ENCODE measurements at regions not wholly inside any gene's neighbourhood (a gene's known extent, or its start where the extent isn't known, plus 50 kb on each side); places are given as distances from the start of the nearest gene placed in this dataset.
"Not testable (repeated sequence)": the region's sequence is repeated elsewhere in the genome, so short reads cannot be mapped to it uniquely, and the experiment has no call there.

GRCh38 chr1:206384029-206384807, 86.1 kb upstream of the IKBKE start:
- H3K9me3 ChIP-seq (ENCODE audit: control insufficient read depth in 2 of 2, low read length in 2 of 2); H3K27me3 ChIP-seq (ENCODE audit: control insufficient read depth in 1 of 2, insufficient read depth in 2 of 2, low read length in 2 of 2); H3K9ac ChIP-seq (ENCODE audit: low read length in 2 of 2); H3K27ac ChIP-seq (ENCODE audit: low read length); H3K4me3 ChIP-seq (ENCODE audit: low read length in 2 of 2); H3K36me3 ChIP-seq (ENCODE audit: control insufficient read depth in 2 of 2, insufficient read depth in 2 of 2, low read length in 2 of 2); H3K4me1 ChIP-seq (ENCODE audit: control insufficient read depth, insufficient read depth, low read length): not testable (repeated sequence)

- not testable (repeated sequence) for H3K36me3 ChIP-seq (ENCODE audit: control insufficient read depth in 2 of 2, insufficient read depth in 2 of 2, low read length in 2 of 2); H3K4me3 ChIP-seq (ENCODE audit: low read length in 2 of 2); H3K4me1 ChIP-seq (ENCODE audit: control insufficient read depth, insufficient read depth, low read length); H3K27ac ChIP-seq (ENCODE audit: low read length); H3K9ac ChIP-seq (ENCODE audit: low read length in 2 of 2); H3K9me3 ChIP-seq (ENCODE audit: control insufficient read depth in 2 of 2, low read length in 2 of 2); H3K27me3 ChIP-seq (ENCODE audit: control insufficient read depth in 1 of 2, insufficient read depth in 2 of 2, low read length in 2 of 2)
These were observed 85.4 kb upstream of the IKBKE start for GRCh38 chr1:206384891-206385290.

- not testable (repeated sequence) for H3K27ac ChIP-seq (ENCODE audit: low read length); H3K4me1 ChIP-seq (ENCODE audit: control insufficient read depth, insufficient read depth, low read length); H3K27me3 ChIP-seq (ENCODE audit: control insufficient read depth in 1 of 2, insufficient read depth in 2 of 2, low read length in 2 of 2); H3K36me3 ChIP-seq (ENCODE audit: control insufficient read depth in 2 of 2, insufficient read depth in 2 of 2, low read length in 2 of 2); H3K9me3 ChIP-seq (ENCODE audit: control insufficient read depth in 2 of 2, low read length in 2 of 2); H3K9ac ChIP-seq (ENCODE audit: low read length in 2 of 2); H3K4me3 ChIP-seq (ENCODE audit: low read length in 2 of 2)
These were observed 82.6 kb upstream of the IKBKE start for GRCh38 chr1:206387631-206388030.

- H3K9me3 ChIP-seq (ENCODE audit: control insufficient read depth in 2 of 2, low read length in 2 of 2); H3K27me3 ChIP-seq (ENCODE audit: control insufficient read depth in 1 of 2, insufficient read depth in 2 of 2, low read length in 2 of 2); H3K4me1 ChIP-seq (ENCODE audit: control insufficient read depth, insufficient read depth, low read length); H3K9ac ChIP-seq (ENCODE audit: low read length in 2 of 2); H3K36me3 ChIP-seq (ENCODE audit: control insufficient read depth in 2 of 2, insufficient read depth in 2 of 2, low read length in 2 of 2); H3K27ac ChIP-seq (ENCODE audit: low read length); H3K4me3 ChIP-seq (ENCODE audit: low read length in 2 of 2): not testable (repeated sequence)
These were observed 78.4 kb upstream of the IKBKE start for GRCh38 chr1:206391903-206392302.

- H3K36me3 ChIP-seq (ENCODE audit: control insufficient read depth in 2 of 2, insufficient read depth in 2 of 2, low read length in 2 of 2); H3K9me3 ChIP-seq (ENCODE audit: control insufficient read depth in 2 of 2, low read length in 2 of 2); H3K9ac ChIP-seq (ENCODE audit: low read length in 2 of 2); H3K27me3 ChIP-seq (ENCODE audit: control insufficient read depth in 1 of 2, insufficient read depth in 2 of 2, low read length in 2 of 2); H3K27ac ChIP-seq (ENCODE audit: low read length); H3K4me3 ChIP-seq (ENCODE audit: low read length in 2 of 2); H3K4me1 ChIP-seq (ENCODE audit: control insufficient read depth, insufficient read depth, low read length): not testable (repeated sequence)
These were observed 72.8 kb upstream of the IKBKE start for GRCh38 chr1:206397501-206397900.

GRCh38 chr1:206398261-206398660, 72.0 kb upstream of the IKBKE start:
- H3K4me3 ChIP-seq (ENCODE audit: low read length in 2 of 2); H3K9ac ChIP-seq (ENCODE audit: low read length in 2 of 2); H3K27me3 ChIP-seq (ENCODE audit: control insufficient read depth in 1 of 2, insufficient read depth in 2 of 2, low read length in 2 of 2); H3K4me1 ChIP-seq (ENCODE audit: control insufficient read depth, insufficient read depth, low read length); H3K27ac ChIP-seq (ENCODE audit: low read length); H3K9me3 ChIP-seq (ENCODE audit: control insufficient read depth in 2 of 2, low read length in 2 of 2); H3K36me3 ChIP-seq (ENCODE audit: control insufficient read depth in 2 of 2, insufficient read depth in 2 of 2, low read length in 2 of 2): not testable (repeated sequence)

- H3K27me3 ChIP-seq (ENCODE audit: control insufficient read depth in 1 of 2, insufficient read depth in 2 of 2, low read length in 2 of 2); H3K36me3 ChIP-seq (ENCODE audit: control insufficient read depth in 2 of 2, insufficient read depth in 2 of 2, low read length in 2 of 2); H3K9ac ChIP-seq (ENCODE audit: low read length in 2 of 2); H3K9me3 ChIP-seq (ENCODE audit: control insufficient read depth in 2 of 2, low read length in 2 of 2); H3K27ac ChIP-seq (ENCODE audit: low read length); H3K4me1 ChIP-seq (ENCODE audit: control insufficient read depth, insufficient read depth, low read length); H3K4me3 ChIP-seq (ENCODE audit: low read length in 2 of 2): not testable (repeated sequence)
These were observed 66.5 kb upstream of the IKBKE start for GRCh38 chr1:206403612-206404307.

GRCh38 chr1:206404309-206405027, 65.8 kb upstream of the IKBKE start:
- not testable (repeated sequence) for H3K9ac ChIP-seq (ENCODE audit: low read length in 2 of 2); H3K36me3 ChIP-seq (ENCODE audit: control insufficient read depth in 2 of 2, insufficient read depth in 2 of 2, low read length in 2 of 2); H3K4me1 ChIP-seq (ENCODE audit: control insufficient read depth, insufficient read depth, low read length); H3K27ac ChIP-seq (ENCODE audit: low read length); H3K27me3 ChIP-seq (ENCODE audit: control insufficient read depth in 1 of 2, insufficient read depth in 2 of 2, low read length in 2 of 2); H3K9me3 ChIP-seq (ENCODE audit: control insufficient read depth in 2 of 2, low read length in 2 of 2); H3K4me3 ChIP-seq (ENCODE audit: low read length in 2 of 2)

- not testable (repeated sequence) for H3K36me3 ChIP-seq (ENCODE audit: control insufficient read depth in 2 of 2, insufficient read depth in 2 of 2, low read length in 2 of 2); H3K9ac ChIP-seq (ENCODE audit: low read length in 2 of 2); H3K4me1 ChIP-seq (ENCODE audit: control insufficient read depth, insufficient read depth, low read length); H3K4me3 ChIP-seq (ENCODE audit: low read length in 2 of 2); H3K27me3 ChIP-seq (ENCODE audit: control insufficient read depth in 1 of 2, insufficient read depth in 2 of 2, low read length in 2 of 2); H3K27ac ChIP-seq (ENCODE audit: low read length); H3K9me3 ChIP-seq (ENCODE audit: control insufficient read depth in 2 of 2, low read length in 2 of 2)
These were observed 65.0 kb upstream of the IKBKE start for GRCh38 chr1:206405282-206405681.

GRCh38 chr1:206408371-206409288, 61.6 kb upstream of the IKBKE start:
- H3K27me3 ChIP-seq (ENCODE audit: control insufficient read depth in 1 of 2, insufficient read depth in 2 of 2, low read length in 2 of 2); H3K27ac ChIP-seq (ENCODE audit: low read length); H3K9ac ChIP-seq (ENCODE audit: low read length in 2 of 2); H3K9me3 ChIP-seq (ENCODE audit: control insufficient read depth in 2 of 2, low read length in 2 of 2); H3K4me1 ChIP-seq (ENCODE audit: control insufficient read depth, insufficient read depth, low read length); H3K4me3 ChIP-seq (ENCODE audit: low read length in 2 of 2); H3K36me3 ChIP-seq (ENCODE audit: control insufficient read depth in 2 of 2, insufficient read depth in 2 of 2, low read length in 2 of 2): not testable (repeated sequence)

All from stomach smooth muscle (tissue), 2 donors.